ENCODE measurements at regions not wholly inside any gene's neighbourhood (a gene's known extent, or its start where the extent isn't known, plus 50 kb on each side); places are given as distances from the start of the nearest gene placed in this dataset.
"Not testable (repeated sequence)": the region's sequence is repeated elsewhere in the genome, so short reads cannot be mapped to it uniquely, and the experiment has no call there.

DNA sequence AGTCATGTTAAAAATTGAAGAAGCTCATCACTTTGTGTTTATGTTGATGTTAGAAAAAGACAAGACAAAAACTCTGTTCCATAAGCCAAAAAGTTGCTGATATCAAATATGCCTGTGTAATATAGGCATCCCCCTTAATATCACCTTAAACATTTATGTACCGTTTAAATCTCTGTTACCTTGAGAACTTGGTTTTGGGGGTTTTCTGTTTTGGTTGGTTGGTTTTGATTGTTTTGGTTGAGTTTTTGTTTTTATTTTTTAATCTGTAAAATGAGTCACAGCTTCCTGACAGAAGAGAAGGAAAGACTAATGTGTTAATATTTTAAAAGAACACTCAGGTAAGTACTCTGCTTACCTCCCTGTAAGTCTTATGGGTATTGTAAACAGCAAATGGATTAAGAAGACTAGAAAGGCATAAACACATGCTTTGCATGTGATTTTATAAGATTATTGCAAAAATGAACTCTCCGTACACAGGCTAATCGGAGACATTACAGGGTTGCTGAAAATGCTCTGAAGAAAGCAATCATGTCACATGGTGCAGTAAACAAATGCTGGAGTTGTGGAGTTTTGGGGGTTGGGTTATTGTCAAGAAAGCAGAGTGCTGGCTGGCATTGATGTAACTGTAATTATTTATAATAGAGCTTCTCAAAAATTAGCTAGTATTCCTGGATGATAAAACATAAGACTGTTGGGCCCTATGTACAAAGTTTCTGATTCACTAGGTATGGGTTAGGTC lies 69.5 kb upstream of the MBNL1 start:
- no peak for DNase-seq

DNA sequence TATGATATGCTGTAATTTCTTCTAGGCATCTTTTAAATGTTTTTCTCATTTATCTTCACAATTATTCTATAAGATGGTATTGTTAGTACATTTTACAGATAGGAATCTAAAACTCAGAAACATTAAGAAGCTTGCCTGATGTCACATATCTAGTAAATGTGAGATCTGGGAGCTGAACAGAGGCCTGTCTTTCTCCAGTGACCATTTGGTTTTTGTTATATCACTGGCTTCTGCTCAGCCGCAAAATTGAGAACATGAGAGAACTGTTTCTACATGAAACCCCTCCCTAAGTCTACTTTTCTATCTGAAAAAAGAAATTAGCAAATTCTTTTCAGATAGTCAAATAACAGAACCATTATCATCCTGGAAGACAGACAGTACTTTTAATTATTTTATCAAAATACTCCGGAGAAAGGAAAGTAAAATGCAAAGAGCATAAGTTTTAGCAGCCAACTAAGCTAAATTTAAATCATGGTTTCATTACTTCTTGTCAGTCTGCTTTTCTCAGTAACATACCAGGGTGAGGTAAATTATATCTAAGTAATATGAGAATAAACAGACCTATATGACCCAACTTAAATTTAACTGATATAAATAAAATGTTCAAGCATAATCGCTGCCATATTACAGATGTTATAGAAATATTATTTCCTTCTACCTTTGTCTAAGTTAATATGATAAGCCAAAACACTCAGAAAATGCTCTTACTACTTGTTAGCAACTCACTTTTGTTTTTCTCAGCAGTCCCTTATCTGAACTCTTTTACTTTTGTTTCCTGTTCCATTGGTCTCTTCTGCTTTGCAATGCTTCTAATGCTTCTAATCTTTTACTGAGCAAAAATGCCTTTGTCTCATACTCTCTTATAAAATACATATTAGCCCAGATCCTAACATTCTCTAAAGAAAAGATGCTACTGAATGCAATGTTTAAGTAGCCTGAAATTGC lies 68.0 kb upstream of the MBNL1 start:
- DNase-seq: no peak

DNA sequence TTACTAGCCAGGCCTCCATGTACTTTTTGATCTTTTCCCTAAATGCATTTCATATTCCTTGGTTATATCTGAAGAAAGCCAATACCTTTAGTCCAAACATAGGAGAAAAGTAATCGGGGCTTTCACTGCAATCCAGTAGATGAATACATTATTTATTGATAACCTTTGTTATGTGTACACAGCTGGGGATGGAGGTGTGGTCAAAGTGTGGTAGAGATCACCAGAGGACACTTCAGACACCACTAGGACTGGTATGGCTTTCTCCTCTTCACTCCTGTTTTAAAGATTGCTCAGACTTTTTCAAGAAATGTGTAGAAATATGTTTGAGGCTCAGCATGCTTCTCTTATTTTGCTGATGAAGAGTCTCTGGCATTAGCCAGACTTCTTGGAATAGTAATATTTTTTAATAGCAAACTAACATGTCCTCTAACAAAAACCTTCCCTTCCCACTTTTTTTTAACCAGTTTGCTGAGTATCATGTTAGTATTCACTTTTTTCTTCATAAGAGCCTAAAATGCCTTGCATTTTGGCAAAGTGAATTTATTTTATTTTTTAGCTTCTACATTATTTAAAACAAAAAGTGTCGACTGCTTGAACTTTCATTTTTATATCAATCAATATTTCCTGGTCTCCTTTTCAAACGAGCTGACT lies 65.6 kb upstream of the MBNL1 start:
- DNase-seq: no peak

DNA sequence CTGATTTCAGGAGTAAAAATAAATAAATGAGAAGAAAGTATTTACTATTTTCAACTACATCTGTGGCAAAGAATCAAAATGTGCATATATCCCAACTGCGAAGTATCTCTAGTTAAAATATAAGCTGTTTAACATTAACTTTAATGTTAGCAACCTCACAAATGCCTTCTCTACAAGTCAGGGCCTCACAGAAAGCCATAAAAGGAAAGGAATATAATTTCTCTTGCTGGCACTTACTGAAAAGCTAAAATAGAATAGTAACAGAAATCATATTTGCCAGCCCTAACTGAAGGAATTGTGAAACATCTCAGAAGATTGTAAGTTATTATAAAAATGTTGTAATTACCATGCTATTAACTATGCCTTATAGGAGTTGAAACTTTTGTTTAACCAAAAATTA lies 65.1 kb upstream of the MBNL1 start:
- DNase-seq: no peak

DNA sequence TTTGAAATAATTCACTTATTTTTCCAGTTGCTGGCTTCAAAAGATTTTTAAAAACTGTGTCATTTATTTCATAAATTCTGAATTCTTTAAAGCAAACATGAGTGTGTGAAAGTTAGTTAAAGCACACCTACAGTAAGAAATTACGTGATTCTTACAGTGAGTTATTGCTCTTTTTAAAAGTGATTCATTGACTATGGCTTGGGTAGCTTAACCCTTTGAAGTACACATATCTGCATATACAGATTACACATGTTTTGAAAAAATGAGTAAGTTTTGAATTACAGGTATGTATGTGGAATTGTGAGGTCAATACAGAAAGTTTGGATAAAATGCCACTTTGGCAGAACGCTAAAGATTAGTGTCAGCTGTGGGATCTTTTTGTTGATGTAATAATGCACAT lies 64.5 kb upstream of the MBNL1 start:
- no peak for DNase-seq

DNA sequence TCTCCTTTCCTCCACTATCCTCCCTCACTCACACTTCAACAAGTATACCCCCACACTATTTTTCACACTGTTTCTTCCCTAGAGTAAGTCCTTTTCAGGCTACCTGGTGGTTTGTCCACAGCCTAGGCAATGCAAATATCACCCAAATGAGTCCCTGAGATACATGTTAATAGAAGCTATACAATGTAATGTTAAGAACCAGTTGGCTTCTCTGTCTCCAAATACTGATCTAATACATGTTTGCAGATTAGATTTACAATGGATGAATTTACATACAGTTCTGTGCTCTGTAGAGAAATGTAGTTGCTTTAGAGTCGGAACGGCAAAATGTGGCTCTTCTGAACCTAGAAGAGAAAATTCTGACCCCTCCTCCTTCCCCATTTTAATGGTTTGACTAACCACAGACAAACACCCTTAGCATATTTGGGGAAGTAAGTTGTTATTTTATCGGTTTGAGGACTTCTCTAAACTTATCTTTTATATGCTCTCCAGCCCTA lies 63.6 kb upstream of the MBNL1 start:
- no peak for DNase-seq

DNA sequence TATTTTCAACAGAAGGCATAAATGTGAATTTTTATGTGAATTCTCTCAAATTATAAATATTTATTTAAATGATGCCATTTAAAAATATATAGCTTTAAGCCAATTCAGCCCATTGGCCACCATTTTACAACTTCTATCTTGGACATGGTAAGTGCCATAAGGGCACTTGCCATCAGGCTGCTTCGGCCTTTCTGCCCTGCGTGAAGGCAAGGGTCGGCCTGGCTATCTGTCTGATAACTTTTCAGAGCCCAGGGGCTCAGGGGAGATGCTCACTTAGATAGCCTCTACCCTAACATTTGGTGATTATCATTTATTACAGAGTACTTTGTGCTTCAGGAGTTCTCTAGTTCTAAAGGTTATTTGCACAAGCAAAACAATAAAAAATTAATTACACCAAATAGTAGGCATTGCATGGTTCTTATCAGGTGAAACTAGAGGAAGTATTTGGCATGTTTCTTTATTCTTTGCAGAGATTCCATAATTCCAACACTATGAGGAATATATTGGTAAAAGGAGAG lies 62.4 kb upstream of the MBNL1 start:
- no peak for DNase-seq

DNA sequence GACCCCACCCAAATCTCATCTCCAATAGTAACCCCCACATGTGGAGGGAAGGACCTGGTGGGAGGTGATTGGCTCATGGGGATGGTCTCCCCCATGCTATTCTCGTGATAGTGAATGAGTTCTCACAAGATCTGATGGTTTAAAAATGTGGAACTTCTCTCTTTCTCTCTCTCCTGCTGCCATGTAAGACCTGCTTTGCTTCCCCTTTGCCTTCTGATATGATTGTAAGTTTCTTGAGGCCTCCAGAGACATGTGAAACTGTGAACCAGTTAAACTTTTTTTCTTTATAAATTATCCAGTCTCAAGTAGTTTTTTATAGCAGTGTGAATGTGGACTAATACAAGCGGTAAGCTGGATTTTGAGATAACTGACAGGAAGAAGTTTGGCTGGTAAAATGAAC lies 60.3 kb upstream of the MBNL1 start:
- no peak for DNase-seq

DNA sequence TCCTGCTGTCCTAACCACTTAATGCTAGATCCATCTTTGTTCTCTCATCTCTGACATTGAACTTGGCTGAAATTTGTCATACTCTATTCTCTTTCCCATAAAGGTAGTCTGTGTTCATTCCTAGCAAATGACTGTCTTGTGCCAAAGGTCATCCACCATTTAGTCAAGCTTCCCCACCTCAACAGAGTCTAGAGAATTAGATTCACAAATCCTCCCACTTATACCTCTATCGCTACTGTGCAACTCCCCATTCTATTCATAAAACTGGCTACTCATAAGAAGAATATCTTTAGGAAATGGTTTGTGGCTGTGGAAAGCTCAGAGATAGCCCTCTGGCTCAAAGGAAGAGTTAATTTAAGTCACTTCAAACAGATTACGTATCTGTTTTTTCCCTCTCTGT lies 59.7 kb upstream of the MBNL1 start:
- DNase-seq: no peak

DNA sequence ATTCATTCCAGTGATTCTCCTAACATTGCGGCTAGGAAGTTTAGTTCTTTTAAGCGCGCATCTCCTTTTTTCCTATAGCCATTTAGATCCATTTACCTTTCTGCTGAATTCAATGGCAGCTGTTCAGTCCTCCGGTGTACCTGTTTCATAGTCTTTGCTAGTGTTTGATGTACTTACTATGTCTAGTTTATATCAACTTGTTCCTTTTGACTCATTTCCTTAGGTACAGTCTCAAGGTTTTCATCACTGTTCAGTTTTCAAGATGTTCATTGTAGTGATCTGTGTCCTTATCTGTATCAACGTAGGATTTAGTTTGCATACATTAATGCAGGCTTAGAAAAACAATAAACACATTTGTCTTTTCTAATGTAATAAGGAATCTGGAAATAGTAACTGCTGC lies 59.0 kb upstream of the MBNL1 start:
- DNase-seq: no peak

DNA sequence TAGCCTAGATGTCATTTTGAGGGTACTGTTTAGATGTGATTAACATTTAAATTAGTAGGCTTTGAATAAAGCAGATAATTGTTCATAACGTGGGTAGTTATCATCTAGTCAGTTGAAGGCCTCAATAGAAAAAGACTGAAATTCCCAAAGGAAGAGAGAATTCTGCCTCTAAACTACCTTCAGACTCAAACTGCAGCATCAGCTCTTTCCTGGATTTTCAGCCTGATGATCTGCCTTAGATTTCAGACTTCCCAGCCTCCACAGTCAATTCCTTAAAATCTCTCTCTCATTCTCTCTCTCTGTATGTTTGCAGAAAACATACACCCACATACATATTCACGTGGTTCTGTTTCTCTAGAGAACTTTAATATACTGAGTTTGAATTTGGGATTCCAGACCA lies 58.0 kb upstream of the MBNL1 start:
- DNase-seq: no peak

DNA sequence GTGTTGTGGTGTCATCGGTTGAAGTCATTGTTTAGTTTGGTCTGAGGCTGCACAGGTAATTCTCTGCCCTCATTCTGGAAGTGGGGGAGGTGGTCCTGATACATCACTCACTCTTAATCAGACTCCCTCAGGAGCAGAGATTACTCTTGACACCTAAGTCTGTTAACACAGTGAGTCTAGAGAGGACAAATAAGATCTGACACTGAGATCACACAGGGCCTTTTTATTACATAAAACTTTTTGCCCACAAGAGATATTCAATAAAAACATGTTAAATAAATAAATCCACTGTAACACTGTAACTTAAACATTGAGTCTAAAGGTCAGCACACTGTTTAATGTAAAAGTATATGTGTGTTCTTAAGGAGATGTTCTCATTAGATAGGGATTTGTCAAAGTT lies 57.1 kb upstream of the MBNL1 start:
- no peak for DNase-seq

DNA sequence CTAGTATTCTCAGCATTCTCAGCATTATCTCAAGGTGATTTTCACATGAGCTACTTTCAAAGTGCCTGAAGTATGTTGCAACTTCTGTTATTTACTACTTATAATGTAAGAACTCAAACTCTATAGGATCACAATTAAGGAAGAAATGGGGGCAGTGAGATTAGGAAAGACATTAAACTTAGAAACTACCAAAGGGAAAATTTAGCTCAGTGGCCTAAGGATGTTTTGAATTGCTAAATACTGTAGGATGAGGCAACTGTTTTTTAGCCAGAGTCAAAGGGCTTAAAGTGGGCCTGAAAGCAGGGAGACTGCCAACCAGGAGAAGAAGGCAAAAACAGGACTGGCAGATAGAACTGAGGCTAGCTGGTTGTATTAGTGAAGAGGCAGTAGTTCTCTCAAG lies 55.5 kb upstream of the MBNL1 start:
- no peak for DNase-seq

DNA sequence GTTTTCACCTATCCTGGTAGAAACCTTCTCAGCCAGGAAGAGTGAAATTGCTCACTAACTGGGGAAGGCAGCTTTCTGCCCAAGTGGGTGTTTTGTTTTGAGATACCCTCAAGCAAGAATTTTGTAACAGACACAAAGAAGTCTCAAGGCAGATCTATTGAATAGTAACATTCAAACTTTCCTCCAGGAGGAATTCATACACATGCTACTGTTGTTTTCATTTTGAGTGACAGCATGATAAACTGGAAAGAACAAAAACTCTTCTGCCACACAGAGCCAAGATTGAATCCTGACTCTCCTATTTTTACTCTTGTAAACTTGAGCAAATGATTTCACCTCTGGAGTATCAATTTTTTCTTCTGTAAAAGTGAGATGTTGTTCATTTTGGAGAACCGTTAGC lies 54.8 kb upstream of the MBNL1 start:
- no peak for DNase-seq

DNA sequence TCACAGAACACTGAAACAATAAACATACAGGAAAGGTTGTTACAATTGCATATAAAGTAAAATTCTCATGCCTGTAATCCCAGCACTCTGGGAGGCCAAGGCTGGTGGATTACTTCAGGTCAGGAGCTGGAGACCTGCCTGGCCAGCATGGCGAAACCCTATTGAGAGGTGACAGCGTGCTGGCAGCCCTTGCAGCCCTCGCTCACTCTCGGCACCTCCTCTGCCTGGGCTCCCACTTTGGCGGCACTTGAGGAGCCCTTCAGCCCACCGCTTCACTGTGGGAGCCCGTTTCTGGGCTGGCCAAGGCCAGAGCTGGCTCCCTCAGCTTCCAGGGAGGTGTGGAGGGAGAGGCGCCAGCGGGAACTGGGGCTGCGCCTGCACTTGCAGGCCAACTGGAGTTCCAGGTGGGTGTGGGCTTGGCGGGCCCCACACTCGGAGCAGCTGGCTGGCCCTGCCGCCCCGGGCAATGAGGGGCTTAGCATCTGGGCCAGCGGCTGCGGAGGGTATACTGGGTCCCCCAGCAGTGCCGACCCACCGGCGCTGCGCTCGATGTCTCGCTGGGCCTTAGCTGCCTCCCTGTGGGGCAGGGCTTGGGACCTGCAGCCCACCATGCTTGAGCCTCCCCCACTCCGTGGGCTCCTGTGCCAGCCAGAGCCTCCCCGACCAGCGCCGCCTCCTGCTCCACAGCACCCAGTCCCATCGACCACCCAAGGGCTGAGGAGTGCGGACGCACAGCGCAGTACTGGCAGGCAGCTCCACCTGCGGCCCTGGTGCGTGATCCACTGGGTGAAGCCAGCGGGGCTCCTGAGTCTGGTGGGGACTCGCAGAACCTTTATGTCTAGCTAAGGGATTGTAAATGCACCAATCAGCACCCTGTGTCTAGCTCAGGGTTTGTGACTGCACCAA lies 51.5 kb upstream of the MBNL1 start:
- not testable (repeated sequence) for DNase-seq

DNA sequence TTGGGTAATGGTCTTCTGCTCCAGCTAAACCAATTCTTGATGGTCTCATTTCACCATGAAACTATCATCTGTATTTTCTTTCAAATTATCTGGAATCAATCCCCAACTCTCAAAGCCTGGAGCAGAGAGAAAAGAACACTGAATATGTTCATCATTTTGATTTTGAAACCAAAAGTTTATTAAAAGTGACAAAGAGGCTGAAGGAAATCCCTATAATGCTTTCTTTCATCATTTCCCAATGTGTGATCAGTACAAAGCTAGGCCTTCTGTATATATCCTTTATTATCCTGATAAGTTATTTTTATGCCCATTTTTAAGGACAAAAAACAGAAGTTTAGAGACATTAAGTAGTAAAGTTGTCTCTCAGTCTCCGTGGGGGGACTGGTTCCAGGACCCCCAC lies 50.1 kb upstream of the MBNL1 start:
- DNase-seq: no peak
